ENCODE measurements at regions not wholly inside any gene's neighbourhood (a gene's known extent, or its start where the extent isn't known, plus 50 kb on each side); places are given as distances from the start of the nearest gene placed in this dataset. TPM values are rescaled to one million over a fixed set of nuclear protein-coding genes. Genes with fewer than 3 reads are reported as not detected.

GRCh38 chr14:106877517-106877916 is 1351.1 kb downstream of the TMEM121 start (continued):
- TF ChIP-seq STAT1 (IDR thresholded peaks at IDR 0.05; ENCODE audit: unreplicated experiment) (no peak), CREB1 (CRISPR knock-in tag; IDR thresholded peaks at IDR 0.05; ENCODE audit: low read depth) (no peak), POLR2AphosphoS5 (IDR thresholded peaks at IDR 0.05; ENCODE audit: low read depth) (no peak)

- H4K20me1 ChIP-seq (replicated peaks; ENCODE audit: insufficient read depth) = no peaks in the 10 kb centered on the region
- H3K27ac Mint-ChIP-seq = no peak overlapping the region
- H3K36me3 Mint-ChIP-seq (ENCODE audit: low read depth) = peaks cover 37% of the 10 kb centered on the region; the same call in 2 of the 3 replicates
- no peaks in the 10 kb centered on the region for H3K4me1 ChIP-seq (ENCODE audit: insufficient read depth)
- H3K27ac ChIP-seq (ENCODE audit: low read depth) = no peak overlapping the region
- H3K4me2 ChIP-seq = no peak overlapping the region
- peaks cover 8% of the 10 kb centered on the region for H3K27me3 Mint-ChIP-seq (ENCODE audit: insufficient read depth, low read depth, poor library complexity)
- no peaks in the 10 kb centered on the region; the same call in 1 of the 2 replicates for H3K36me3 ChIP-seq (ENCODE audit: insufficient read depth)
- no peak for ATAC-seq
- H3K9me3 Mint-ChIP-seq = peaks cover 88% of the 10 kb centered on the region
- DNase-seq (ENCODE audit: low spot score) = peak; percentile 6
- H3K79me2 ChIP-seq (replicated peaks; ENCODE audit: insufficient read depth) = no peaks in the 10 kb centered on the region
- H3K9me2 ChIP-seq (ENCODE audit: insufficient read depth) = no peaks in the 10 kb centered on the region
- H3K27me3 ChIP-seq (ENCODE audit: insufficient read depth) = no peaks in the 10 kb centered on the region
- peak; percentile 19 to 34; a peak in 2 of 4 replicates for TF ChIP-seq CTCF (conservative IDR thresholded peaks at IDR 0.05; ENCODE audit: low read depth in 2 of 2)
- no peak for TF ChIP-seq ETS1 (IDR thresholded peaks at IDR 0.05)
- TF ChIP-seq EZH2phosphoT487 (IDR thresholded peaks at IDR 0.05; ENCODE audit: unreplicated experiment) = no peak
- no peak for TF ChIP-seq ZNF114 (CRISPR knock-in tag; IDR thresholded peaks at IDR 0.05)
- no peak for TF ChIP-seq STAT1 (IDR thresholded peaks at IDR 0.05; ENCODE audit: unreplicated experiment)
- no peak for TF ChIP-seq CREB1 (CRISPR knock-in tag; IDR thresholded peaks at IDR 0.05; ENCODE audit: low read depth)
- H3F3A ChIP-seq (replicated peaks; ENCODE audit: low read depth) = 0 out of 2 replicates have a peak, but pooled peaks cover 4% of the 10 kb centered on the region
- no peak overlapping the region for H3K4me3 ChIP-seq
- no peak overlapping the region for H3K4me3 Mint-ChIP-seq
- no peak overlapping the region for H2AFZ ChIP-seq
- no peaks in the 10 kb centered on the region for H3K4me1 Mint-ChIP-seq
Observed at GRCh38 chr14:106879241-106879640, 1352.9 kb downstream of the TMEM121 start.

GRCh38 chr14:106883218-106883692 is 1356.9 kb downstream of the TMEM121 start:
- ATAC-seq (no peak), DNase-seq (ENCODE audit: low spot score) (peak; percentile 1)
- no peaks in the 10 kb centered on the region for H3K4me1 Mint-ChIP-seq
- H3K27me3 Mint-ChIP-seq (ENCODE audit: insufficient read depth, low read depth, poor library complexity) = peaks cover 8% of the 10 kb centered on the region
- Histone ChIP-seq H3K9me2 (ENCODE audit: insufficient read depth) (no peaks in the 10 kb centered on the region), H3K4me2 (no peak overlapping the region), H4K20me1 (replicated peaks; ENCODE audit: insufficient read depth) (no peaks in the 10 kb centered on the region), H3K4me3 (no peak overlapping the region), H3K36me3 (ENCODE audit: insufficient read depth) (no peaks in the 10 kb centered on the region; the same call in 1 of the 2 replicates), H3K27me3 (ENCODE audit: insufficient read depth) (no peaks in the 10 kb centered on the region), H3K27ac (ENCODE audit: low read depth) (no peak overlapping the region), H3K79me2 (replicated peaks; ENCODE audit: insufficient read depth) (no peaks in the 10 kb centered on the region), H3K4me1 (ENCODE audit: insufficient read depth) (no peaks in the 10 kb centered on the region), H3F3A (replicated peaks; ENCODE audit: low read depth) (0 out of 2 replicates have a peak, but pooled peaks cover 4% of the 10 kb centered on the region), H2AFZ (no peak overlapping the region)
- H3K4me3 Mint-ChIP-seq = no peak overlapping the region
- no peak overlapping the region for H3K27ac Mint-ChIP-seq
- peaks cover 49% of the 10 kb centered on the region for H3K9me3 Mint-ChIP-seq
- TF ChIP-seq ZNF114 (CRISPR knock-in tag; IDR thresholded peaks at IDR 0.05) (no peak), CTCF (conservative IDR thresholded peaks at IDR 0.05; ENCODE audit: low read depth in 2 of 2) (peak; percentile 10 to 38; a peak in 2 of 4 replicates)
- H3K36me3 Mint-ChIP-seq (ENCODE audit: low read depth) = peaks cover 24% of the 10 kb centered on the region; the same call in 2 of the 3 replicates

Small RNAs in the stretch of these regions (microRNA-seq; reads per million reads assigned to microRNA genes)
- gene MIR4507 = not detected
- not detected for gene MIR4537
- gene MIR4538 = not detected
- gene MIR4539 = not detected
- gene MIR5195 = not detected
- gene MIR8071-1 = not detected
- gene MIR8071-2 = not detected

Small RNAs in the stretch of these regions (small RNA-seq; reads per million reads assigned to genes)
- gene AC244452.1 (ENCODE audit: low replicate concordance) (not detected), gene IGHD1-1 (ENCODE audit: low replicate concordance) (not detected), gene IGHD1-14 (ENCODE audit: low replicate concordance) (not detected), gene IGHD1-20 (ENCODE audit: low replicate concordance) (not detected), gene IGHD1-26 (ENCODE audit: low replicate concordance) (not detected), gene IGHD1-7 (ENCODE audit: low replicate concordance) (not detected), gene IGHD2-15 (ENCODE audit: low replicate concordance) (not detected), gene IGHD2-2 (ENCODE audit: low replicate concordance) (not detected), gene IGHD2-21 (ENCODE audit: low replicate concordance) (not detected), gene IGHD2-8 (ENCODE audit: low replicate concordance) (not detected), gene IGHD3-10 (ENCODE audit: low replicate concordance) (not detected), gene IGHD3-16 (ENCODE audit: low replicate concordance) (not detected), gene IGHD3-22 (ENCODE audit: low replicate concordance) (not detected), gene IGHD3-3 (ENCODE audit: low replicate concordance) (not detected), gene IGHD3-9 (ENCODE audit: low replicate concordance) (not detected), gene IGHD4-11 (ENCODE audit: low replicate concordance) (not detected), gene IGHD4-17 (ENCODE audit: low replicate concordance) (not detected), gene IGHD4-23 (ENCODE audit: low replicate concordance) (not detected), gene IGHD4-4 (ENCODE audit: low replicate concordance) (not detected), gene IGHD5-12 (ENCODE audit: low replicate concordance) (not detected), gene IGHD5-18 (ENCODE audit: low replicate concordance) (not detected), gene IGHD5-24 (ENCODE audit: low replicate concordance) (not detected), gene IGHD5-5 (ENCODE audit: low replicate concordance) (not detected), gene IGHD6-13 (ENCODE audit: low replicate concordance) (not detected), gene IGHD6-19 (ENCODE audit: low replicate concordance) (not detected), gene IGHD6-25 (ENCODE audit: low replicate concordance) (not detected), gene IGHD6-6 (ENCODE audit: low replicate concordance) (not detected), gene IGHD7-27 (ENCODE audit: low replicate concordance) (not detected), gene IGHJ1 (ENCODE audit: low replicate concordance) (not detected), gene IGHJ1P (ENCODE audit: low replicate concordance) (not detected), gene IGHJ2 (ENCODE audit: low replicate concordance) (not detected), gene IGHJ2P (ENCODE audit: low replicate concordance) (not detected), gene IGHJ3 (ENCODE audit: low replicate concordance) (not detected), gene IGHJ3P (ENCODE audit: low replicate concordance) (not detected), gene IGHJ4 (ENCODE audit: low replicate concordance) (not detected), gene IGHJ5 (ENCODE audit: low replicate concordance) (not detected), gene IGHJ6 (ENCODE audit: low replicate concordance) (not detected), gene IGHV1-12 (ENCODE audit: low replicate concordance) (not detected), gene IGHV1-14 (ENCODE audit: low replicate concordance) (not detected), gene IGHV3-19 (ENCODE audit: low replicate concordance) (not detected), gene IGHV3-57 (ENCODE audit: low replicate concordance) (not detected), gene IGHV3-76 (ENCODE audit: low replicate concordance) (not detected), gene IGHV5-78 (ENCODE audit: low replicate concordance) (not detected), gene IGHV7-40 (ENCODE audit: low replicate concordance) (not detected), gene IGHVII-1-1 (ENCODE audit: low replicate concordance) (not detected), gene IGHVII-15-1 (ENCODE audit: low replicate concordance) (not detected), gene IGHVII-22-1 (ENCODE audit: low replicate concordance) (not detected), gene IGHVII-28-1 (ENCODE audit: low replicate concordance) (not detected), gene IGHVII-33-1 (ENCODE audit: low replicate concordance) (not detected), gene IGHVII-40-1 (ENCODE audit: low replicate concordance) (not detected), gene IGHVII-44-2 (ENCODE audit: low replicate concordance) (not detected), gene IGHVII-46-1 (ENCODE audit: low replicate concordance) (not detected), gene IGHVII-49-1 (ENCODE audit: low replicate concordance) (not detected), gene IGHVII-51-2 (ENCODE audit: low replicate concordance) (not detected), gene IGHVII-53-1 (ENCODE audit: low replicate concordance) (not detected), gene IGHVII-60-1 (ENCODE audit: low replicate concordance) (not detected), gene IGHVII-62-1 (ENCODE audit: low replicate concordance) (not detected), gene IGHVII-67-1 (ENCODE audit: low replicate concordance) (not detected), gene IGHVII-74-1 (ENCODE audit: low replicate concordance) (not detected), gene IGHVII-78-1 (ENCODE audit: low replicate concordance) (not detected), gene IGHVIII-11-1 (ENCODE audit: low replicate concordance) (not detected), gene IGHVIII-13-1 (ENCODE audit: low replicate concordance) (not detected), gene IGHVIII-2-1 (ENCODE audit: low replicate concordance) (not detected), gene IGHVIII-22-2 (ENCODE audit: low replicate concordance) (not detected), gene IGHVIII-25-1 (ENCODE audit: low replicate concordance) (not detected), gene IGHVIII-26-1 (ENCODE audit: low replicate concordance) (not detected), gene IGHVIII-38-1 (ENCODE audit: low replicate concordance) (not detected), gene IGHVIII-5-1 (ENCODE audit: low replicate concordance) (not detected), gene IGHVIII-5-2 (ENCODE audit: low replicate concordance) (not detected), gene IGHVIII-67-2 (ENCODE audit: low replicate concordance) (not detected), gene IGHVIII-67-3 (ENCODE audit: low replicate concordance) (not detected), gene IGHVIII-67-4 (ENCODE audit: low replicate concordance) (not detected), gene IGHVIII-76-1 (ENCODE audit: low replicate concordance) (not detected), gene IGHVIII-82 (ENCODE audit: low replicate concordance) (not detected), gene MIR4507 (ENCODE audit: low replicate concordance) (not detected), gene MIR4537 (ENCODE audit: low replicate concordance) (not detected), gene MIR4538 (ENCODE audit: low replicate concordance) (not detected), gene MIR4539 (ENCODE audit: low replicate concordance) (not detected), gene MIR5195 (ENCODE audit: low replicate concordance) (not detected), gene MIR8071-1 (ENCODE audit: low replicate concordance) (not detected), gene MIR8071-2 (ENCODE audit: low replicate concordance) (not detected), gene RNA5SP389 (ENCODE audit: low replicate concordance) (not detected)
